ENCODE measurements at regions not wholly inside any gene's neighbourhood (a gene's known extent, or its start where the extent isn't known, plus 50 kb on each side); places are given as distances from the start of the nearest gene placed in this dataset.

DNA sequence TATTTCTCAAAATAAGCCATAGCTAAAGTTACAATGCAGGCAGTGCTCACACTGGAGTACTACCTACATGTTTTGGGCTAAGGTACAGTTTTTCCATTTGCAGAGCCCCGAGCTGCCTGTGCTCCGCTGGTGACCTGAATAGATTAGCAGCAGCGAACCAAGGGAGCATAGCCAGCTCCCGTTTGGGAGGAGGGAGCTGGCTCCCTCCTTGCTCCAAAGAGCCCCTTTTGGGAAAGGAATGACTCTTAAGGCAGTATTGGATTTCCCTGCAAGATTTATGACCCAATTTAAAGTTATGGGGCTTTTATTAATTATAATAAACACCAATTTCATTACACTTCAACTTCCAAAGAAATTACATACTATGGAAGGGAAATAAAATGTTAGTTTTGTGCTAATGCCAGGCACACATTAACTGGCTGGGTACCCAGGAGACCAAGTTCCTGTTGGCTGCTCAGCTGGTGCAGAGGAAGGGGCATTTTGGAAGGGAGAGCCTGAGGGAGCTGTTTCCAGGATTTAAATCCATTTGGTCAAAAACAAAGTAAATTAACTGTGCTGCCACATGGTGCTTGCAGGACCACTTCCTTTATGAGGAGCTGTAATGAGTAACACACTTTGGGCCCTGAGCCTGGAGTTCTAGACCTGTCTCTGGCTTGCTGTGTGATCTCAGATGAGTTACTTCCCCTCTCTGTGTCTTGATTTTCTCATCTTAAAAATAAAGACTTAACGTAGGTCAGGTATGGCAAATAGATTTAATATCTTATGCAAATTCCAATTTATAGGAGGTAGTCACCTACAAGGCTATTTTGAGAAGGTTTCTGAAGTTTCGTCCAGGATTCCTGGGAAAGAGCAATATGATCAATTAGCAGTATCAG lies 362.1 kb upstream of the CCL2 start:
- H3K36me3 Mint-ChIP-seq (ENCODE audit: low read depth) = no peaks in the 10 kb centered on the region
- H3K4me3 Mint-ChIP-seq = no peak overlapping the region
- no peak for DNase-seq
- no peak overlapping the region for H3K27ac Mint-ChIP-seq
- H3K9me3 Mint-ChIP-seq = no peaks in the 10 kb centered on the region
- H3K4me1 Mint-ChIP-seq = peaks cover 2% of the 10 kb centered on the region
- intact Hi-C loops (cut with micrococcal nuclease) = no loop called here
- H3K27me3 Mint-ChIP-seq = no peaks in the 10 kb centered on the region

DNA sequence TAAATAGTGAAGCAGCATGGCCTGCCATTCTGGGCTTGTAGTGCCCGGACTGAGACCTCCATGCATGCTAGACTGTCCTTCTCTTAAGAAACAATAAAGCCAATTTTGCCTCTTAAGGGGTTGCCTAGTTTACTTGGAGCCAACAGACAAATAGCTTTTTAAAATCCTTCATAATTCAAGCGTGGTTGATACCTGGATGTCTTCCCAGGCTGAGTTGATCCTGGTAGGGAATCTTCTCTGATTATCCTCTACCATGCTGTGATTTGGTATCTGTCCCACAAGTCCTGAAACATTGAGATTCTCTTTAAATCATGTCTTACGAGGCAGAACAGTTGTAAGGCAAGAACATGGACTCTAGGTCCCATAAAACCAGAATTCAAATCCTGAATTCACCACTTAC lies 359.6 kb upstream of the CCL2 start:
- Mint-ChIP-seq H3K4me3 (no peak overlapping the region), H3K27ac (no peak overlapping the region), H3K9me3 (no peaks in the 10 kb centered on the region), H3K4me1 (peaks cover 2% of the 10 kb centered on the region), H3K27me3 (peaks cover 2% of the 10 kb centered on the region), H3K36me3 (ENCODE audit: low read depth) (no peaks in the 10 kb centered on the region)
- DNase-seq = no peak
- intact Hi-C loops (cut with micrococcal nuclease) = no loop called here

DNA sequence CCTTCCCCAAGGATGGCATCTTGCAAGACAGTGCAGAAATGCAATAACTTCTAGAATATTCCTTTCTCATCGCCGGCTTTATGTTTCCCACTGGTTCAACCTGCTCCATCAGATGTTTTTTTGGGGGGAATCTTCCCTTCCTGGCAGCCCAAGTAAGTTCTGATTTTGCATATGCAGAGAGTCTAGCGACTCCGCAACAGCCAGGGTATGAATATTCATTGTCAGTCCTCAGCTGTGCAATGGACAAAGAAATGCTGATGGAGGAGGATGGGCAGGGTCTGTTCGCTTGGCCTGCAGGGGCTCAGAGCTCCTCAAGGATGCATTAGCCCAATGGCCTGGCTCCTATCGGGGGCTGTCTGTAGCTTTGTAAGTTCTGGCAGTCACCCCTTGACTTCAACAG lies 358.8 kb upstream of the CCL2 start:
- intact Hi-C loops (cut with micrococcal nuclease) = no loop called here
- H3K27ac Mint-ChIP-seq = no peak overlapping the region
- peaks cover 2% of the 10 kb centered on the region for H3K27me3 Mint-ChIP-seq
- H3K4me1 Mint-ChIP-seq = peaks cover 2% of the 10 kb centered on the region
- H3K4me3 Mint-ChIP-seq = no peak overlapping the region
- H3K9me3 Mint-ChIP-seq = no peaks in the 10 kb centered on the region
- DNase-seq = no peak
- no peaks in the 10 kb centered on the region for H3K36me3 Mint-ChIP-seq (ENCODE audit: low read depth)

DNA sequence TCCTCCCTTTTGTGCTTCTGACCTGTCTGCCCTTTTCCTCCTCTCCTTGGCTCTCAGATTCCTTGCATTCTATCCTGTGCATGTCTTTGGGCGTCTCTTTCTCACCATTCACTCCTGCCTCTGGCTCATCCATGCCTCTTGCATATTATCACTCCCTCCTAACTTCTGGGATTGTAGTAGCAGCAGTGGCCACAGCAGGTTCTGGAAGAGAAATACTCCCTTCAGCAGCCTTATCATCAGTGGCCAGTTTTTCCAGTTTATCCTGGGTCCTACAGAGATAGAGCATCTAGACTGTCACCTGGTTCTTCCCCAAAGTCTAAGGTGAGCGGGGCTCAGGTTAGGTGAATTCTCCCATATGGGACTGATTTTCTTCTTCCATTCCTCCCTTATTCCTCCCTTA lies 354.0 kb upstream of the CCL2 start:
- no peak overlapping the region for H3K4me3 Mint-ChIP-seq
- peaks cover 2% of the 10 kb centered on the region for H3K4me1 Mint-ChIP-seq
- intact Hi-C loops (cut with micrococcal nuclease) = no loop called here
- H3K27me3 Mint-ChIP-seq = peaks cover 2% of the 10 kb centered on the region
- no peaks in the 10 kb centered on the region for H3K9me3 Mint-ChIP-seq
- H3K27ac Mint-ChIP-seq = no peak overlapping the region
- no peak for DNase-seq
- no peaks in the 10 kb centered on the region for H3K36me3 Mint-ChIP-seq (ENCODE audit: low read depth)

DNA sequence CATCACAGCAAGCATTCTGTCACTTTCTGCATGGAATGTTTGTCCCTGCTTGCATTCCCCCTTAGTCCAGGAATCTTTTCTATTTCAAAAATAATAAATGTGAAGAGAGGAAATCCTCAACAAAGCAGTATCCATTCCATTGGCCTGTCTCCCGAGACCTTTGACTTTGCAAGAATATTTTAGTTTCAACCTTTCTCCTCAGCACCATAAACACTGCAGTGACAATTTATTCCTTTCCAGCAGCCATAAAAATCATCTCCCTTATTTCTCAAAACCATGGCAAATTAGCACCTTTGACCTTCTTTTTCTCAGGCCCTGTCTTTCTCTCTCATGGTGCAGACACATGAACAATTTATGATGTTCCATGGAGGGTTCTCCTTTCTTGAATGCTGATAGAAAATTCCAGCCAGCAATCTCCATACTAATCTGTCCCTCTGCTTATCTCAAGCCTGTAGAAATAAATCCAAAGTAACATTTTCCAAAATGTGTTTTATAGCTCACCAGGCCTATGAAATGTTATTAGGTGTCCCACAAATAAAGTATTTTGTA lies 352.1 kb upstream of the CCL2 start:
- Mint-ChIP-seq H3K27me3 (peaks cover 2% of the 10 kb centered on the region), H3K9me3 (no peaks in the 10 kb centered on the region)
- intact Hi-C loops (cut with micrococcal nuclease) = no loop called here

DNA sequence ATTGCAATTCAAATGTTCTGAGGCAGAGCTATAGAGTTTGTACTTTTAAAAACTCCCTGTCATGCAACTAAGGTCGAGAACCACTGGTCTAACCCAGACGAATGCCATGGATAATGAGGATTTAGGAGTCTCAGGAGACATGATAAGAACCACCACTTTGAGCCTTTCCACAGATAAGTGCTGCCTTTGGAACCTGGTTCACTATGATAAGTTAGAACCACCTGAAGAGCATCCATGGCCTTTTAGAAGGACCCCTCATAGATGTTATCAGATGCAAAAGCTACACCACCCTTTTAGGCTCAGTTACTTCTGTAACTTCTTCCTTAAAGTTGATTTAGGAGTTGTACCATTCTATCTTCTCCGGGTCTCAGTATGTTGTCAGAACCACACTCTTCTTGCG lies 350.6 kb upstream of the CCL2 start:
- no peaks in the 10 kb centered on the region for H3K4me1 Mint-ChIP-seq
- intact Hi-C loops (cut with micrococcal nuclease) = no loop called here

More for the DNA sequence above, 352.1 kb upstream of the CCL2 start:
- Mint-ChIP-seq H3K4me3 (no peak overlapping the region), H3K4me1 (no peaks in the 10 kb centered on the region), H3K27ac (no peak overlapping the region), H3K36me3 (ENCODE audit: low read depth) (no peaks in the 10 kb centered on the region)
- DNase-seq = no peak

DNA sequence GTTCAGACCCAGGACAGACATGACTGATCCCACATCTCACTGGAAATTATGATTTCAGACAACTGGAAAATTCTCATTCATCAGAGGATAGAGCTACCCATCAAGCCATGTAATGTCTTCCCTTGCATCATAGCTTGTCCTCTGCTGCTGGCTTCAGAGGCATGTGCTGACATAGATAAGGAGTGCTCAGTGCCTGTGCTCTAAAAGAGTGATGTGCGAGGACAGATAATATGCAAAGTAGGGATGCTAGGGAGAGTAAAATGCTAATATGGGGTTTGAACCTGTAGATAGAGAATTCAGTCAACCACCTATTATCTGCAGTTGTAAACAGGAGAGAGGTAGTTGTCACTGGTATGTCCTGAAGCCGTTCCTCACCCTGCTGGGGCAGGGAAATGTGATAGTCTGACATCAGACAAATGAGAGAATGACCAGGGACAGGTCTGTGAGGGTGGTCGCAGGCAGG lies 349.7 kb upstream of the CCL2 start:
- Mint-ChIP-seq H3K27ac (no peak overlapping the region), H3K36me3 (ENCODE audit: low read depth) (no peaks in the 10 kb centered on the region), H3K9me3 (no peaks in the 10 kb centered on the region), H3K27me3 (no peaks in the 10 kb centered on the region), H3K4me3 (no peak overlapping the region), H3K4me1 (no peaks in the 10 kb centered on the region)
- intact Hi-C loops (cut with micrococcal nuclease) = no loop called here
- DNase-seq = no peak

More for the DNA sequence above, 350.6 kb upstream of the CCL2 start:
- no peak overlapping the region for H3K27ac Mint-ChIP-seq
- no peak for DNase-seq
- no peaks in the 10 kb centered on the region for H3K36me3 Mint-ChIP-seq (ENCODE audit: low read depth)
- H3K4me3 Mint-ChIP-seq = no peak overlapping the region
- no peaks in the 10 kb centered on the region for H3K27me3 Mint-ChIP-seq
- no peaks in the 10 kb centered on the region for H3K9me3 Mint-ChIP-seq

DNA sequence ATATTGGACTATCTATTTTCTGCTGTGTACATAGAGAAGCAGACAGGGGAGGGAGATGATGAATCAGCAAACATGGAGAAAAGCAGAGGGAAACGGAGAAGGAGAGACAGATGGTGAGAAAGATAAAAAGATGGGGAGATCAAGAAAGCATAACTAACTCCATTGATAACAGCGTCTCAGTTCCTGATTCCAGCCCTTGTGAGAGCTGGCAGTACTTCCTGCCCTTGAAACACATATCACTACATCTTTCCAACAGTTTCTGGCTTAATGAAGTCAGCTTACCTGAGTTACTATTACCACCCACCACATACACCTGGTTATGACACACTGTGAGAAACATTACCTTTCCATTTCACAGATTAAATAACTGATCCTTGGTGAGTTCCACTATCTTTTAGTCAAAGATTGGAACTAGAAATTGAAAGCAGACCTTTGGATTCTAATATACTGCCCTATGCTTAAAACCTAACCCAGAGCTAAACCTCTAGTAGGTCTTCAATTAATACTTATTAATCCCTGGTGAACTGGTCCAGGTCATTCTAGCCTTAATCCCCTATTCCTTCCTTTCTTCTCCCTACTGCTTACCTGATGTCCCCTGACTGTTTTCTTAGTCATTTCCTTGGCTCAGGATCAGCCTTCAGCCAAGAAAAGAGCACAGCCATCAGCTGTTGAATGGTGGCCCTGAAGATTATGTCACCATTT lies 346.6 kb upstream of the CCL2 start:
- Mint-ChIP-seq H3K4me1 (no peaks in the 10 kb centered on the region), H3K4me3 (no peak overlapping the region), H3K36me3 (ENCODE audit: low read depth) (no peaks in the 10 kb centered on the region), H3K27me3 (no peaks in the 10 kb centered on the region), H3K9me3 (no peaks in the 10 kb centered on the region), H3K27ac (no peak overlapping the region)
- intact Hi-C loops (cut with micrococcal nuclease) = no loop called here
- no peak for DNase-seq

DNA sequence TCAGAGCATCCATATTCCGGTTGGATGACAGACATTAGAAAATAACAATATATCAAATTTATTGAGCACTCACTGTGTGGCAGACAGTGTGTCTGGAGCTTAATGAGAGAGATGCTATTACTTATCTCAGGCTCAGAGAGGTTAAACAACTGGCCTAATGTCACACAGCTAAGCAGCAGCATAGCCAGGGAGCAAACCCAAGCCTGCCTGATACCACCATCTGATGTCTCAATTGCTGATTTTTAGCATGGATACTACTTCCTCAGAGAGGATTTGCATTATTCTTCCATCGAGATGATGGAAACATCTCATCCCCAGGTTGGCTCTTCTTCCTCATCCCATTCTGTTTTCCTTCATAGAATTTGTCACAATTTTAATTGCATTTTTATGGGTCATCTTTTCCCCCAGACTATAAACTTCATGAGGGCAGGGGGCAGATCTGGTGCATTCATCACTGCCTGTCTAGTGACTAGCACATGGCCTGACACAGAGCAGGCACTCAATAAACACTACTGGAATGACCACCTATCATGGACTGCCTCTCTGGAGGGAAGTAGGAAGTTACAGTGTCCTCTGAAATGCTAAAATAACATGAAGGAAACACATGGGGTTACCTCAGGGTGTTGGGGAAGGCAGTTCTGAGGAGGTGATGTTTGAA lies 344.8 kb upstream of the CCL2 start:
- H3K4me1 Mint-ChIP-seq = no peaks in the 10 kb centered on the region
- intact Hi-C loops (cut with micrococcal nuclease) = no loop called here
- no peaks in the 10 kb centered on the region for H3K36me3 Mint-ChIP-seq (ENCODE audit: low read depth)
- DNase-seq = no peak
- H3K4me3 Mint-ChIP-seq = no peak overlapping the region
- H3K27ac Mint-ChIP-seq = no peak overlapping the region
- no peaks in the 10 kb centered on the region for H3K27me3 Mint-ChIP-seq
- H3K9me3 Mint-ChIP-seq = no peaks in the 10 kb centered on the region

DNA sequence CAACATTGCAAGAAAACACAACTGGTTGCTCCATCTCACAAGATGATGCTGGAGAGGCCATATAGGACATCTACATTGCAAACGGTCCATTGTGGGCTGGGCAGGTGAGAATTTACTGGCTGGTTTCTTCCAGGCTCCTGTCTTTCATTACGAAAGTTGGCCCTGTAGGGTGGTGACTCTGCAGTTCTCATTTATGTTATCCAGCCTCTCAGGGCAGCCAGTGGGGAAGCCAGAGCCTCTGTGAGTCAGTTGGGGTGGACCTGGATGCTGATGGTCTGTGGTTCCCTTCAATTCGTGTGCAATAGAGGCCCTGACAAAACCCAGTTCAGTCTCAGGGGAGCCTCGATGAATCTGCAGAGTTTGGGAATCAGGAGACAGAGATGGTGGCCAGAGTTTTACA lies 341.0 kb upstream of the CCL2 start:
- Mint-ChIP-seq H3K9me3 (no peaks in the 10 kb centered on the region), H3K4me1 (no peaks in the 10 kb centered on the region), H3K27ac (no peak overlapping the region), H3K27me3 (peaks cover 7% of the 10 kb centered on the region), H3K4me3 (no peak overlapping the region), H3K36me3 (ENCODE audit: low read depth) (no peaks in the 10 kb centered on the region)
- no peak for DNase-seq
- intact Hi-C loops (cut with micrococcal nuclease) = no loop called here

DNA sequence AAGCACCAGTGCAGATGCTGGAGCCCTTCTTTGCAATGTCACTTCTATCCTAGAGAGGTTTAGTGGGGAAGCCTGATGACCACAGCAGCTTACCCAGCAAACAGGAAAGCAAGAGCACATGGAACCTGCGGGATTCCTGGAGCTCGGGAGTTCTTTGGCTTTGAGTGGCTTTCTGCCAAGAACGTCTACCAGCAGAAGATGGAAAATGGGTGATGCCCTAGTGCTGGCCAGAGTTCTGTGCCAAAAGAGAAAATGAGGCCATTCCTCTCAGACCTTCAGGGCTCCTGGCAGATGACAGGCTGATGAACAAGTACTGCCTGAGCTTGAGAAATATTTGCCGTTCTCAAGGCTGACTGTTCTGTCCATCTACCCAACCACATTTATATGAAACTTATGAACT lies 332.1 kb upstream of the CCL2 start:
- Mint-ChIP-seq H3K27me3 (peaks cover 14% of the 10 kb centered on the region), H3K36me3 (ENCODE audit: low read depth) (no peaks in the 10 kb centered on the region), H3K27ac (no peak overlapping the region), H3K4me3 (no peak overlapping the region), H3K9me3 (no peaks in the 10 kb centered on the region), H3K4me1 (no peaks in the 10 kb centered on the region)
- intact Hi-C loops (cut with micrococcal nuclease) = loop anchor here (10.0 kb wide), 1 partner anchor 222 kb away; no protein-coding TSS in a partner anchor
- DNase-seq = no peak

DNA sequence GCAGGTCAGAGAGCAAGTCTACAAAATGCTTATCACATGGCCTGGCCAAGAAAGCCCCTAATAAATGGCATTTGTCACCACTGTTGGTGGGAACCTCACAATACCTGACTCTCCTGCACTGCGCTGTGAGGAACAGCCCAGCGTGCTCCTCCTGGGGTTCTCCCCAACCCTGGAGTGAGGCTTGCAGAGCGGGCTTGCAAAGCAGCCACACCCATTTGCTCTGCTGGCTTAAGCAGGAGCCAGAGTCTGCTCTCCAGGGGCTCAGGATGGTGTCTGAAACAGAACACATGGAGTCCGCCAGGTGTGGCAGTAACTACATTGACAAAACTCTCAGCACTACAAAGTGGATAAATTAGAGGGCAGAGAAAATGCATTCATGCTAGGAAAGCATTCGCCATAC lies 331.0 kb upstream of the CCL2 start:
- H3K4me3 Mint-ChIP-seq = no peak overlapping the region
- H3K4me1 Mint-ChIP-seq = no peaks in the 10 kb centered on the region
- peaks cover 11% of the 10 kb centered on the region for H3K27me3 Mint-ChIP-seq
- H3K27ac Mint-ChIP-seq = no peak overlapping the region
- DNase-seq = no peak
- no peaks in the 10 kb centered on the region for H3K9me3 Mint-ChIP-seq
- H3K36me3 Mint-ChIP-seq (ENCODE audit: low read depth) = no peaks in the 10 kb centered on the region
- intact Hi-C loops (cut with micrococcal nuclease) = loop anchor here (10.0 kb wide), 1 partner anchor 221 kb away; no protein-coding TSS in a partner anchor

DNA sequence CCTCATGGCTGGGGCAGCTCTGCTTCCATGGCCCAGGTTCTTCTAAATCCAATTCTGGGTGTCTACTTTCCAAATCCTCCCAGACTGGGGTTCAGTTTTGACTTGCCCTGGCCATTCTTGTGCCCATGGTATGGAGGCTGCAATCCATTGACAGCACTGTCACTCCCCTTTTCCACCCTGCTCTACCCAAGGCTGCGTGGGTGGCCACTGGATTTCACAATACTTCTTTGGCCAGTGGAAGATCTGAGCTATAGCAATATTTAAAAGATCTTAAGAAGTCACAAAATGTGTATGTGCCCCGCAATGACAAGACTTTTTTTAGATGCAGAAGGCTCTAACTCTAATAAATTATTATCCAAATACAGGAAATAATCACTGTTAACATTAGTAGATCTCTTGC lies 329.4 kb upstream of the CCL2 start:
- intact Hi-C loops (cut with micrococcal nuclease) = loop anchor here (10.0 kb wide), 1 partner anchor 219 kb away; no protein-coding TSS in a partner anchor
- Mint-ChIP-seq H3K9me3 (no peaks in the 10 kb centered on the region), H3K27me3 (peaks cover 8% of the 10 kb centered on the region), H3K27ac (no peak overlapping the region), H3K4me3 (no peak overlapping the region), H3K36me3 (ENCODE audit: low read depth) (no peaks in the 10 kb centered on the region), H3K4me1 (no peaks in the 10 kb centered on the region)
- no peak for DNase-seq

DNA sequence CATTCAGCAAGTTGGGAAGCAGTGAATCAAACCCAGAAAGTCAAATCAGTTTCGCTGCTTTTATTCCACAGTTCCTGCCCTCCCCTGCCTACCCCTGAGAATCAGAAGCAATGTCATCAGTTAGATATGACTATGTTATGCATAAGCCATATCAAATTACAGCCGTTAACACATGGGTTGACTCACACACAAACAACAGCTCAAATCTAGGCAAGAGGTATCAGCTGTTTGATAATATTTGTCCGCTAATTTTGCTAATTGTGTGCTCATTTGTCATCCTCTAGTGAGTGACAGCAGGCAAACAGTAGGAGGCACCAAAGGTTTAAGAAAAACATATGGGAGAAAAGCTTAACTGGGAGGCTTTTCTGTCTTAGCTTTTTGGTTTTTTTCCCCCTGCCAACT lies 327.4 kb upstream of the CCL2 start:
- Mint-ChIP-seq H3K9me3 (no peaks in the 10 kb centered on the region), H3K27ac (no peak overlapping the region), H3K4me3 (no peak overlapping the region), H3K27me3 (no peaks in the 10 kb centered on the region), H3K36me3 (ENCODE audit: low read depth) (no peaks in the 10 kb centered on the region), H3K4me1 (no peaks in the 10 kb centered on the region)
- DNase-seq = no peak
- intact Hi-C loops (cut with micrococcal nuclease) = loop anchor here (10.0 kb wide), 1 partner anchor 217 kb away; no protein-coding TSS in a partner anchor

All from activated CD4-positive, alpha-beta T cell treated with anti-CD3 and anti-CD28 coated beads, Interleukin-2, amount 10 ng/mL, durations not matched to agents 24 days and 14 days (primary cell).